ENCODE measurements at regions not wholly inside any gene's neighbourhood (a gene's known extent, or its start where the extent isn't known, plus 50 kb on each side); places are given as distances from the start of the nearest gene placed in this dataset.

GRCh38 chr22:27123880-27124279 lies 466.5 kb downstream of the MIAT start:
- Histone ChIP-seq H3K4me3 (no peak overlapping the region), H3K27me3 (replicated peaks; ENCODE audit: insufficient read depth) (no peaks in the 10 kb centered on the region), H3K36me3 (no peaks in the 10 kb centered on the region), H3K9me3 (no peaks in the 10 kb centered on the region), H3K27ac (no peak overlapping the region), H3K4me1 (replicated peaks) (no peaks in the 10 kb centered on the region)
- TF ChIP-seq CTCF (IDR thresholded peaks at IDR 0.05) (no peak), POLR2A (IDR thresholded peaks at IDR 0.05) (no peak), POLR2AphosphoS5 (IDR thresholded peaks at IDR 0.05) (no peak)
- DNase-seq (ENCODE audit: low spot score): no peak
- 88% methylated on average over 1 of the region's 1 CpG for WGBS
- intact Hi-C loops (cut with DNase I): no loop called here

GRCh38 chr22:27124351-27124966 lies 467.1 kb downstream of the MIAT start:
- no peaks in the 10 kb centered on the region for H3K27me3 ChIP-seq (replicated peaks; ENCODE audit: insufficient read depth)
- DNase-seq (ENCODE audit: low spot score): no peak
- WGBS: 48% methylated on average over 16 of the region's 16 CpGs
- intact Hi-C loops (cut with DNase I): no loop called here
- no peaks in the 10 kb centered on the region for H3K4me1 ChIP-seq (replicated peaks)
- H3K4me3 ChIP-seq: no peak overlapping the region
- TF ChIP-seq CTCF (IDR thresholded peaks at IDR 0.05): no peak
- no peak for TF ChIP-seq POLR2AphosphoS5 (IDR thresholded peaks at IDR 0.05)
- no peak for TF ChIP-seq POLR2A (IDR thresholded peaks at IDR 0.05)
- no peaks in the 10 kb centered on the region for H3K9me3 ChIP-seq
- H3K27ac ChIP-seq: no peak overlapping the region
- H3K36me3 ChIP-seq: no peaks in the 10 kb centered on the region

- TF ChIP-seq CTCF (IDR thresholded peaks at IDR 0.05) (no peak), POLR2AphosphoS5 (IDR thresholded peaks at IDR 0.05) (no peak), POLR2A (IDR thresholded peaks at IDR 0.05) (no peak)
- WGBS: 94% methylated on average over 3 of the region's 3 CpGs
- DNase-seq (ENCODE audit: low spot score): no peak
- H3K27ac ChIP-seq: no peak overlapping the region
- intact Hi-C loops (cut with DNase I): no loop called here
- H3K36me3 ChIP-seq: no peaks in the 10 kb centered on the region
- no peaks in the 10 kb centered on the region for H3K4me1 ChIP-seq (replicated peaks)
- H3K27me3 ChIP-seq (replicated peaks; ENCODE audit: insufficient read depth): no peaks in the 10 kb centered on the region
- no peak overlapping the region for H3K4me3 ChIP-seq
- no peaks in the 10 kb centered on the region for H3K9me3 ChIP-seq
Measured at GRCh38 chr22:27125539-27125938, 468.2 kb downstream of the MIAT start.

- H3K9me3 ChIP-seq: no peaks in the 10 kb centered on the region
- intact Hi-C loops (cut with DNase I): no loop called here
- WGBS: 49% methylated on average over 5 of the region's 5 CpGs
- no peak for TF ChIP-seq CTCF (IDR thresholded peaks at IDR 0.05)
- TF ChIP-seq POLR2AphosphoS5 (IDR thresholded peaks at IDR 0.05): no peak
- no peak for TF ChIP-seq POLR2A (IDR thresholded peaks at IDR 0.05)
- H3K27ac ChIP-seq: no peak overlapping the region
- H3K4me3 ChIP-seq: no peak overlapping the region
- H3K36me3 ChIP-seq: no peaks in the 10 kb centered on the region
- H3K4me1 ChIP-seq (replicated peaks): no peaks in the 10 kb centered on the region
- no peak for DNase-seq (ENCODE audit: low spot score)
- no peaks in the 10 kb centered on the region for H3K27me3 ChIP-seq (replicated peaks; ENCODE audit: insufficient read depth)
Measured at GRCh38 chr22:27127911-27128310, 470.5 kb downstream of the MIAT start.

GRCh38 chr22:27128461-27129085 lies 471.2 kb downstream of the MIAT start:
- no peak for DNase-seq (ENCODE audit: low spot score)

More at GRCh38 chr22:27128461-27129085, 471.2 kb downstream of the MIAT start:
- no peaks in the 10 kb centered on the region for H3K9me3 ChIP-seq
- H3K4me3 ChIP-seq: no peak overlapping the region
- WGBS: 42% methylated on average over 9 of the region's 9 CpGs
- H3K27me3 ChIP-seq (replicated peaks; ENCODE audit: insufficient read depth): no peaks in the 10 kb centered on the region
- intact Hi-C loops (cut with DNase I): no loop called here
- H3K4me1 ChIP-seq (replicated peaks): no peaks in the 10 kb centered on the region
- TF ChIP-seq POLR2A (IDR thresholded peaks at IDR 0.05) (no peak), CTCF (IDR thresholded peaks at IDR 0.05) (no peak), POLR2AphosphoS5 (IDR thresholded peaks at IDR 0.05) (no peak)
- no peak overlapping the region for H3K27ac ChIP-seq
- H3K36me3 ChIP-seq: no peaks in the 10 kb centered on the region

All from prostate gland (tissue), 2 donors.